HCT116 (cell line): ENCODE measurements at regions not wholly inside any gene's neighbourhood (a gene's known extent, or its start where the extent isn't known, plus 50 kb on each side); places are given as distances from the start of the nearest gene placed in this dataset.

Experiments
- ATAC-seq: fragments of 200-7000 bp; cut with Tn5 transposase; 2 replicates; pipeline ENCODE4 v1.9.1; 2020; ENCODE audit warnings: mild to moderate bottlenecking, moderate library complexity
- BruUV-seq: library from RNA; stranded (reverse); fragments of 400-500 nt; replicated peaks from 2 replicates; lab custom pipeline; 2021; lab: Mats Ljungman, UMichigan
- CTCF ChIA-PET: fragments of 300-600 bp; sonication (Branson Sonifier 250); formaldehyde crosslinking; loops from one replicate; lab custom pipeline; 2021; ENCODE audit warnings: antibody characterized with exemption; lab: Charles Lee
- POLR2A ChIA-PET: fragments of 300-600, 350-600 bp; sonication (Branson Sonifier 250); formaldehyde crosslinking; loops from one replicate; lab custom pipeline; 2021; ENCODE audit warnings: antibody characterized with exemption; lab: Charles Lee
- RAD21 ChIA-PET, 2 experiments: fragments of 300-600 bp; sonication (Branson Sonifier 250); formaldehyde crosslinking; loops; one replicate each; lab custom pipeline; 2023; ENCODE audit warnings: low total read pairs in 2 of 2; ENCODE audit not compliant: uncharacterized antibody in 2 of 2, unreplicated experiment in 2 of 2, low non-redundant PET in 1 of 2; lab: Charles Lee
- DNase-seq: peaks from one replicate; pipeline ENCODE4 v3.0.0-alpha.2; 2010; ENCODE audit warnings: low read depth, low spot score
- H2AFZ ChIP-seq: fragments of 200-600 bp; shearing (Covaris generic), sonication (generic); 2 replicates; pipeline ENCODE4 v1.6.1; 2017; ENCODE audit warnings: low read depth, mixed run types, mixed read lengths, antibody characterized with exemption, low read length; ENCODE audit not compliant: poor library complexity, severe bottlenecking
- H3K27ac ChIP-seq: 2 replicates; pipeline ENCODE4 v1.5.1; 2012; ENCODE audit warnings: low read depth, low read length
- H3K27me3 ChIP-seq: fragments of 200-600 bp; sonication (generic); 2 replicates; pipeline ENCODE4 v1.6.1; 2016; ENCODE audit warnings: mixed run types, low read length, mixed read lengths; ENCODE audit not compliant: insufficient read depth
- H3K36me3 ChIP-seq, 2 experiments: fragments of 200-500 bp in 1 of 2; fragments of 200-600 bp in 1 of 2; sonication (Bioruptor generic) in 1 of 2; sonication (generic) in 1 of 2; 2 replicates each; pipeline versions ENCODE4 v1.5.1 to v1.6.1; 2014 to 2016; ENCODE audit warnings: low read length in 2 of 2, inconsistent platforms in 1 of 2, mixed read lengths in 1 of 2, mixed run types in 1 of 2; ENCODE audit not compliant: insufficient read depth in 2 of 2, control insufficient read depth in 1 of 2
- H3K4me1 ChIP-seq, 2 experiments: fragments of 200-600 bp in 1 of 2; sonication (generic) in 1 of 2; 2 replicates each; pipeline versions ENCODE4 v1.5.1 to v1.6.1; 2012 to 2017; ENCODE audit warnings: low read length in 2 of 2, inconsistent platforms in 1 of 2, mild to moderate bottlenecking in 1 of 2, mixed read lengths in 1 of 2, mixed run types in 1 of 2, moderate library complexity in 1 of 2; ENCODE audit not compliant: insufficient read depth in 2 of 2, control insufficient read depth in 1 of 2
- H3K4me2 ChIP-seq: fragments of 200-600 bp; sonication (generic); 2 replicates; pipeline ENCODE4 v1.6.1; 2017; ENCODE audit warnings: mixed run types, low read length, mixed read lengths
- H3K4me3 ChIP-seq, 2 experiments: fragments of 200-600 bp in 1 of 2; sonication (generic) in 1 of 2; replicated peaks in 1 of 2; 2 replicates each; pipeline ENCODE4 v1.5.1; 2011 to 2016; ENCODE audit warnings: low read length in 2 of 2, control low read depth in 1 of 2, low read depth in 1 of 2, mild to moderate bottlenecking in 1 of 2, mixed read lengths in 1 of 2, mixed run types in 1 of 2
- H3K79me2 ChIP-seq: fragments of 200-600 bp; sonication (generic); 2 replicates; pipeline ENCODE4 v1.6.1; 2017; ENCODE audit warnings: mild to moderate bottlenecking, mixed run types, low read length, moderate library complexity, mixed read lengths; ENCODE audit not compliant: insufficient read depth
- H3K9ac ChIP-seq: fragments of 200-600 bp; sonication (generic); 2 replicates; pipeline ENCODE4 v1.6.1; 2016; ENCODE audit warnings: low read length, mixed read lengths
- H3K9me2 ChIP-seq: fragments of 200-600 bp; sonication (generic), shearing (Covaris generic); 2 replicates; pipeline ENCODE4 v1.6.1; 2017; ENCODE audit warnings: mixed run types, mild to moderate bottlenecking, moderate library complexity; ENCODE audit not compliant: insufficient read depth
- H3K9me3 ChIP-seq, 2 experiments: fragments of 200-500 bp in 1 of 2; fragments of 200-600 bp in 1 of 2; sonication (Bioruptor generic) in 1 of 2; sonication (generic) in 1 of 2; 2 replicates each; pipeline ENCODE4 v1.6.1; 2014 to 2017; ENCODE audit warnings: low read length in 2 of 2, mixed read lengths in 2 of 2, inconsistent platforms in 1 of 2, low read depth in 1 of 2, mild to moderate bottlenecking in 1 of 2, mixed run types in 1 of 2, moderate library complexity in 1 of 2; ENCODE audit not compliant: control insufficient read depth in 1 of 2, insufficient read depth in 1 of 2
- H4K20me1 ChIP-seq: fragments of 200-600 bp; sonication (generic), shearing (Covaris generic); 2 replicates; pipeline ENCODE4 v1.6.1; 2017; ENCODE audit warnings: mixed run types, mild to moderate bottlenecking, moderate library complexity; ENCODE audit not compliant: insufficient read depth
- CBX3 ChIP-seq: IDR thresholded peaks from 2 replicates; pipeline ENCODE4 v1.6.1; 2012; ENCODE audit warnings: low read depth
- CEBPB ChIP-seq: IDR thresholded peaks from 2 replicates; pipeline ENCODE4 v1.6.1; 2012; ENCODE audit warnings: low read depth
- EGR1 ChIP-seq: IDR thresholded peaks from 2 replicates; pipeline ENCODE4 v1.6.1; 2012; ENCODE audit warnings: low read depth
- ELF1 ChIP-seq: IDR thresholded peaks from 2 replicates; pipeline ENCODE4 v1.6.1; 2012; ENCODE audit warnings: low read depth, borderline replicate concordance
- EZH2 ChIP-seq: fragments of 200-600 bp; sonication (generic); IDR thresholded peaks from 2 replicates; pipeline ENCODE4 v1.6.1; 2017; ENCODE audit warnings: antibody characterized with exemption, mixed run types
- EZH2phosphoT487 ChIP-seq: fragments of 200-600 bp; IDR thresholded peaks from 2 replicates; pipeline ENCODE4 v1.6.1; 2018; ENCODE audit warnings: antibody characterized with exemption, borderline replicate concordance
- FOSL1 ChIP-seq: IDR thresholded peaks from 2 replicates; pipeline ENCODE4 v1.6.1; 2012; ENCODE audit warnings: low read depth
- JUND ChIP-seq: IDR thresholded peaks from 2 replicates; pipeline ENCODE4 v1.6.1; 2012
- POLR2AphosphoS5 ChIP-seq: IDR thresholded peaks from 2 replicates; pipeline ENCODE4 v1.6.1; 2011; ENCODE audit warnings: mild to moderate bottlenecking, low read depth, low read length, moderate library complexity
- RAD21 ChIP-seq: IDR thresholded peaks from 2 replicates; pipeline ENCODE4 v1.6.1; 2012; ENCODE audit warnings: low read depth, mild to moderate bottlenecking
- SIN3A ChIP-seq: IDR thresholded peaks from 2 replicates; pipeline ENCODE4 v1.6.1; 2012; ENCODE audit warnings: low read depth
- SP1 ChIP-seq: IDR thresholded peaks from 2 replicates; pipeline ENCODE4 v1.6.1; 2012; ENCODE audit warnings: low read depth
- SRF ChIP-seq: IDR thresholded peaks from 2 replicates; pipeline ENCODE4 v1.6.1; 2012; ENCODE audit warnings: low read depth
- ZFX ChIP-seq: fragments of 450-650 bp; IDR thresholded peaks from 2 replicates; pipeline ENCODE4 v1.6.1; 2017
- ZNF274 ChIP-seq: fragments of 200-500 bp; sonication (Bioruptor generic); IDR thresholded peaks from 2 replicates; pipeline ENCODE4 v1.6.1; 2014; ENCODE audit warnings: mild to moderate bottlenecking, low read depth, low read length, inconsistent platforms
- intact Hi-C: fragments of 100-400 bp; cut with micrococcal nuclease; formaldehyde crosslinking; loops from 2 replicates; pipeline ENCODE4 v1.10.0; 2022
- TF ChIP-seq, protein P1 (sequence below), 3 experiments: fragments of 200-600 bp in 1 of 3; sonication (generic) in 1 of 3; IDR thresholded peaks in 2 of 3; conservative IDR thresholded peaks in 1 of 3; 2 replicates each; pipeline ENCODE4 v1.5.1; 2012 to 2017; ENCODE audit warnings: low read depth in 2 of 3, low read length in 2 of 3, antibody characterized with exemption in 1 of 3, borderline replicate concordance in 1 of 3, control low read depth in 1 of 3, mild to moderate bottlenecking in 1 of 3, mixed read lengths in 1 of 3, mixed run types in 1 of 3, moderate library complexity in 1 of 3; ENCODE audit not compliant: insufficient read depth in 1 of 3
- TF ChIP-seq, protein P2 (sequence below): IDR thresholded peaks from 2 replicates; pipeline ENCODE4 v1.6.1; 2011; ENCODE audit warnings: mild to moderate bottlenecking, low read length, moderate library complexity; ENCODE audit not compliant: insufficient replicate concordance; ENCODE audit errors: extremely low read depth
- TF ChIP-seq, protein P3 (sequence below): IDR thresholded peaks from 2 replicates; pipeline ENCODE4 v1.6.1; 2012; ENCODE audit warnings: low read depth
- TF ChIP-seq, protein P4 (sequence below): IDR thresholded peaks from 2 replicates; pipeline ENCODE4 v1.6.1; 2012

DNA sequence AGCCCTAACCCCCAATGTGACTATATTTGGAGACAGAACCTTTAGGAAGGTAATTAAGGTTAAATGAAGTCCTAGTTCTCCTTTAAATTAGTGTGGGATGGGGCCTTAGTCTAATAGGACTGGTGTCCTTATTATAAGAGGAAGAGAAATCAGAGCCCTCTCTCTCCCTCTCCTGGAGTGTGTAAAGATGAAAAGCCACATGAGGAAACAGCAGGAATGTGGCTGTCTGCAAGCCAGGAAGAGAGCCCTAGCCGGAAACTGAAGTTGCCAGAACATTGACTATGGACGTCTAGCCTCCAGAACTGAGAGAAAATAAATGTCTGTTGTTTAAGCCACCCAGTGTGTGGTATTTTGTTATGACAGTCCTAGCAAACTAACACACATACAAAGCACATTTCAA is 802.9 kb upstream of the AMELY start:
- H3K4me2 ChIP-seq, result no peak overlapping the region
- H3K36me3 ChIP-seq, result no peaks in the 10 kb centered on the region
- BruUV-seq, result no TSS peak
- DNase-seq, result no peak
- no peaks in the 10 kb centered on the region for H3K4me1 ChIP-seq
- intact Hi-C loops, result no loop called here
- RAD21 ChIA-PET, result no interaction called here
- POLR2A ChIA-PET, result no interaction called here
- no peaks in the 10 kb centered on the region for H3K9me2 ChIP-seq
- TF ChIP-seq, protein P1, sequence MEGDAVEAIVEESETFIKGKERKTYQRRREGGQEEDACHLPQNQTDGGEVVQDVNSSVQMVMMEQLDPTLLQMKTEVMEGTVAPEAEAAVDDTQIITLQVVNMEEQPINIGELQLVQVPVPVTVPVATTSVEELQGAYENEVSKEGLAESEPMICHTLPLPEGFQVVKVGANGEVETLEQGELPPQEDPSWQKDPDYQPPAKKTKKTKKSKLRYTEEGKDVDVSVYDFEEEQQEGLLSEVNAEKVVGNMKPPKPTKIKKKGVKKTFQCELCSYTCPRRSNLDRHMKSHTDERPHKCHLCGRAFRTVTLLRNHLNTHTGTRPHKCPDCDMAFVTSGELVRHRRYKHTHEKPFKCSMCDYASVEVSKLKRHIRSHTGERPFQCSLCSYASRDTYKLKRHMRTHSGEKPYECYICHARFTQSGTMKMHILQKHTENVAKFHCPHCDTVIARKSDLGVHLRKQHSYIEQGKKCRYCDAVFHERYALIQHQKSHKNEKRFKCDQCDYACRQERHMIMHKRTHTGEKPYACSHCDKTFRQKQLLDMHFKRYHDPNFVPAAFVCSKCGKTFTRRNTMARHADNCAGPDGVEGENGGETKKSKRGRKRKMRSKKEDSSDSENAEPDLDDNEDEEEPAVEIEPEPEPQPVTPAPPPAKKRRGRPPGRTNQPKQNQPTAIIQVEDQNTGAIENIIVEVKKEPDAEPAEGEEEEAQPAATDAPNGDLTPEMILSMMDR (IDR thresholded peaks at IDR 0.05 in 2 of 3, conservative IDR thresholded peaks at IDR 0.05 in 1 of 3; ENCODE audit: borderline replicate concordance in 1 of 3, insufficient read depth in 1 of 3, low read depth in 2 of 3, low read length in 2 of 3), result no peak
- TF ChIP-seq, protein P2, sequence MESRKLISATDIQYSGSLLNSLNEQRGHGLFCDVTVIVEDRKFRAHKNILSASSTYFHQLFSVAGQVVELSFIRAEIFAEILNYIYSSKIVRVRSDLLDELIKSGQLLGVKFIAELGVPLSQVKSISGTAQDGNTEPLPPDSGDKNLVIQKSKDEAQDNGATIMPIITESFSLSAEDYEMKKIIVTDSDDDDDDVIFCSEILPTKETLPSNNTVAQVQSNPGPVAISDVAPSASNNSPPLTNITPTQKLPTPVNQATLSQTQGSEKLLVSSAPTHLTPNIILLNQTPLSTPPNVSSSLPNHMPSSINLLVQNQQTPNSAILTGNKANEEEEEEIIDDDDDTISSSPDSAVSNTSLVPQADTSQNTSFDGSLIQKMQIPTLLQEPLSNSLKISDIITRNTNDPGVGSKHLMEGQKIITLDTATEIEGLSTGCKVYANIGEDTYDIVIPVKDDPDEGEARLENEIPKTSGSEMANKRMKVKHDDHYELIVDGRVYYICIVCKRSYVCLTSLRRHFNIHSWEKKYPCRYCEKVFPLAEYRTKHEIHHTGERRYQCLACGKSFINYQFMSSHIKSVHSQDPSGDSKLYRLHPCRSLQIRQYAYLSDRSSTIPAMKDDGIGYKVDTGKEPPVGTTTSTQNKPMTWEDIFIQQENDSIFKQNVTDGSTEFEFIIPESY, result no peak
- TF ChIP-seq ELF1, result no peak
- no peak for TF ChIP-seq POLR2AphosphoS5
- TF ChIP-seq CEBPB, result no peak
- TF ChIP-seq, protein P3, sequence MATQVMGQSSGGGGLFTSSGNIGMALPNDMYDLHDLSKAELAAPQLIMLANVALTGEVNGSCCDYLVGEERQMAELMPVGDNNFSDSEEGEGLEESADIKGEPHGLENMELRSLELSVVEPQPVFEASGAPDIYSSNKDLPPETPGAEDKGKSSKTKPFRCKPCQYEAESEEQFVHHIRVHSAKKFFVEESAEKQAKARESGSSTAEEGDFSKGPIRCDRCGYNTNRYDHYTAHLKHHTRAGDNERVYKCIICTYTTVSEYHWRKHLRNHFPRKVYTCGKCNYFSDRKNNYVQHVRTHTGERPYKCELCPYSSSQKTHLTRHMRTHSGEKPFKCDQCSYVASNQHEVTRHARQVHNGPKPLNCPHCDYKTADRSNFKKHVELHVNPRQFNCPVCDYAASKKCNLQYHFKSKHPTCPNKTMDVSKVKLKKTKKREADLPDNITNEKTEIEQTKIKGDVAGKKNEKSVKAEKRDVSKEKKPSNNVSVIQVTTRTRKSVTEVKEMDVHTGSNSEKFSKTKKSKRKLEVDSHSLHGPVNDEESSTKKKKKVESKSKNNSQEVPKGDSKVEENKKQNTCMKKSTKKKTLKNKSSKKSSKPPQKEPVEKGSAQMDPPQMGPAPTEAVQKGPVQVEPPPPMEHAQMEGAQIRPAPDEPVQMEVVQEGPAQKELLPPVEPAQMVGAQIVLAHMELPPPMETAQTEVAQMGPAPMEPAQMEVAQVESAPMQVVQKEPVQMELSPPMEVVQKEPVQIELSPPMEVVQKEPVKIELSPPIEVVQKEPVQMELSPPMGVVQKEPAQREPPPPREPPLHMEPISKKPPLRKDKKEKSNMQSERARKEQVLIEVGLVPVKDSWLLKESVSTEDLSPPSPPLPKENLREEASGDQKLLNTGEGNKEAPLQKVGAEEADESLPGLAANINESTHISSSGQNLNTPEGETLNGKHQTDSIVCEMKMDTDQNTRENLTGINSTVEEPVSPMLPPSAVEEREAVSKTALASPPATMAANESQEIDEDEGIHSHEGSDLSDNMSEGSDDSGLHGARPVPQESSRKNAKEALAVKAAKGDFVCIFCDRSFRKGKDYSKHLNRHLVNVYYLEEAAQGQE, result no peak
- TF ChIP-seq SIN3A, result no peak
- no peak for TF ChIP-seq EGR1
- TF ChIP-seq, protein P4, sequence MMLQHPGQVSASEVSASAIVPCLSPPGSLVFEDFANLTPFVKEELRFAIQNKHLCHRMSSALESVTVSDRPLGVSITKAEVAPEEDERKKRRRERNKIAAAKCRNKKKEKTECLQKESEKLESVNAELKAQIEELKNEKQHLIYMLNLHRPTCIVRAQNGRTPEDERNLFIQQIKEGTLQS, result no peak
- no peak for TF ChIP-seq JUND
- TF ChIP-seq SP1, result no peak
- no peak for TF ChIP-seq EZH2phosphoT487
- no peak for TF ChIP-seq CBX3
- no peak for TF ChIP-seq ZFX
- TF ChIP-seq SRF, result no peak
- no peak for TF ChIP-seq EZH2
- TF ChIP-seq ZNF274, result no peak
- no peak for TF ChIP-seq RAD21
- no peak for TF ChIP-seq FOSL1
- TF ChIP-seq, all 23 proteins: peak for 0
- Histone ChIP-seq H3K4me3 (no peak overlapping the region), H3K9ac (no peak overlapping the region), H3K27me3 (no peaks in the 10 kb centered on the region), H3K79me2 (no peaks in the 10 kb centered on the region), H3K27ac (no peak overlapping the region), H3K9me3 (no peaks in the 10 kb centered on the region), H4K20me1 (no peaks in the 10 kb centered on the region), H2AFZ (no peak overlapping the region)
- CTCF ChIA-PET, result no interaction called here
- no peak for ATAC-seq
